ENCODE measurements at regions not wholly inside any gene's neighbourhood (a gene's known extent, or its start where the extent isn't known, plus 50 kb on each side); places are given as distances from the start of the nearest gene placed in this dataset.

- H3K36me3 ChIP-seq: no peaks in the 10 kb centered on the region
- H3K9ac ChIP-seq: no peak overlapping the region
- H3K27me3 ChIP-seq: no peaks in the 10 kb centered on the region
- no peaks in the 10 kb centered on the region for H4K20me1 ChIP-seq
- no peak overlapping the region for H3K4me3 ChIP-seq
- no peak overlapping the region for H3K4me2 ChIP-seq
- H3K27ac ChIP-seq: no peak overlapping the region
- H3K9me3 ChIP-seq: no peaks in the 10 kb centered on the region
- H3K4me1 ChIP-seq: no peaks in the 10 kb centered on the region
- no peak for TF ChIP-seq Cebpa-rat (IDR thresholded peaks at IDR 0.05)
These were observed 69.5 kb upstream of the TNR start for GRCh38 chr1:175812936-175813335.

GRCh38 chr1:175810305-175810704 is 66.9 kb upstream of the TNR start:
- TF ChIP-seq Cebpa-rat (IDR thresholded peaks at IDR 0.05): no peak
- Histone ChIP-seq H3K4me3 (no peak overlapping the region), H3K36me3 (no peaks in the 10 kb centered on the region), H3K4me1 (no peaks in the 10 kb centered on the region), H4K20me1 (no peaks in the 10 kb centered on the region), H3K9me3 (no peaks in the 10 kb centered on the region), H3K9ac (no peak overlapping the region), H3K27ac (no peak overlapping the region), H3K27me3 (no peaks in the 10 kb centered on the region), H3K4me2 (no peak overlapping the region)

GRCh38 chr1:175808999-175809398 is 65.6 kb upstream of the TNR start:
- TF ChIP-seq Cebpa-rat (IDR thresholded peaks at IDR 0.05): no peak
- H3K4me1 ChIP-seq: no peaks in the 10 kb centered on the region
- no peaks in the 10 kb centered on the region for H3K9me3 ChIP-seq
- H3K9ac ChIP-seq: no peak overlapping the region
- no peak overlapping the region for H3K4me3 ChIP-seq
- no peaks in the 10 kb centered on the region for H3K27me3 ChIP-seq
- H3K27ac ChIP-seq: no peak overlapping the region
- no peaks in the 10 kb centered on the region for H3K36me3 ChIP-seq
- H4K20me1 ChIP-seq: no peaks in the 10 kb centered on the region
- H3K4me2 ChIP-seq: no peak overlapping the region

GRCh38 chr1:175808573-175808972 is 65.2 kb upstream of the TNR start:
- Histone ChIP-seq H3K9ac (no peak overlapping the region), H3K9me3 (no peaks in the 10 kb centered on the region), H3K36me3 (no peaks in the 10 kb centered on the region), H3K4me2 (no peak overlapping the region), H4K20me1 (no peaks in the 10 kb centered on the region), H3K4me3 (no peak overlapping the region), H3K27ac (no peak overlapping the region), H3K27me3 (no peaks in the 10 kb centered on the region), H3K4me1 (no peaks in the 10 kb centered on the region)
- TF ChIP-seq Cebpa-rat (IDR thresholded peaks at IDR 0.05): no peak

- H3K27me3 ChIP-seq: no peaks in the 10 kb centered on the region
- no peak overlapping the region for H3K4me3 ChIP-seq
- no peaks in the 10 kb centered on the region for H4K20me1 ChIP-seq
- H3K9ac ChIP-seq: no peak overlapping the region
- H3K4me2 ChIP-seq: no peak overlapping the region
- H3K36me3 ChIP-seq: no peaks in the 10 kb centered on the region
- no peak overlapping the region for H3K27ac ChIP-seq
- H3K4me1 ChIP-seq: no peaks in the 10 kb centered on the region
- H3K9me3 ChIP-seq: no peaks in the 10 kb centered on the region
- TF ChIP-seq Cebpa-rat (IDR thresholded peaks at IDR 0.05): no peak
These were observed 61.2 kb upstream of the TNR start for GRCh38 chr1:175804561-175804960.

- H3K36me3 ChIP-seq: no peaks in the 10 kb centered on the region
- no peak overlapping the region for H3K9ac ChIP-seq
- no peak overlapping the region for H3K4me2 ChIP-seq
- TF ChIP-seq Cebpa-rat (IDR thresholded peaks at IDR 0.05): no peak
- no peak overlapping the region for H3K27ac ChIP-seq
- no peak overlapping the region for H3K4me3 ChIP-seq
- no peaks in the 10 kb centered on the region for H4K20me1 ChIP-seq
- H3K9me3 ChIP-seq: 0 out of 2 replicates have a peak, but pooled peaks cover under 1% of the 10 kb centered on the region
- H3K4me1 ChIP-seq: no peaks in the 10 kb centered on the region
- no peaks in the 10 kb centered on the region for H3K27me3 ChIP-seq
These were observed 60.0 kb upstream of the TNR start for GRCh38 chr1:175803413-175803812.

GRCh38 chr1:175802407-175803123 is 59.2 kb upstream of the TNR start:
- TF ChIP-seq Cebpa-rat (IDR thresholded peaks at IDR 0.05): no peak
- Histone ChIP-seq H3K36me3 (no peaks in the 10 kb centered on the region), H3K4me2 (no peak overlapping the region), H4K20me1 (no peaks in the 10 kb centered on the region), H3K27me3 (no peaks in the 10 kb centered on the region), H3K4me3 (no peak overlapping the region), H3K9ac (no peak overlapping the region), H3K4me1 (no peaks in the 10 kb centered on the region), H3K9me3 (0 out of 2 replicates have a peak, but pooled peaks cover 3% of the 10 kb centered on the region), H3K27ac (no peak overlapping the region)

- TF ChIP-seq Cebpa-rat (IDR thresholded peaks at IDR 0.05): no peak
- no peak overlapping the region for H3K9ac ChIP-seq
- H4K20me1 ChIP-seq: no peaks in the 10 kb centered on the region
- H3K4me1 ChIP-seq: no peaks in the 10 kb centered on the region
- H3K36me3 ChIP-seq: no peaks in the 10 kb centered on the region
- H3K9me3 ChIP-seq: 0 out of 2 replicates have a peak, but pooled peaks cover 3% of the 10 kb centered on the region
- no peak overlapping the region for H3K4me2 ChIP-seq
- H3K27me3 ChIP-seq: no peaks in the 10 kb centered on the region
- H3K4me3 ChIP-seq: no peak overlapping the region
- no peak overlapping the region for H3K27ac ChIP-seq
These were observed 58.6 kb upstream of the TNR start for GRCh38 chr1:175801979-175802378.

GRCh38 chr1:175797576-175797975 is 54.2 kb upstream of the TNR start:
- no peaks in the 10 kb centered on the region for H3K27me3 ChIP-seq
- no peak overlapping the region for H3K27ac ChIP-seq
- TF ChIP-seq Cebpa-rat (IDR thresholded peaks at IDR 0.05): no peak
- no peaks in the 10 kb centered on the region for H3K36me3 ChIP-seq
- no peaks in the 10 kb centered on the region for H4K20me1 ChIP-seq
- H3K4me2 ChIP-seq: no peak overlapping the region
- H3K4me1 ChIP-seq: no peaks in the 10 kb centered on the region
- no peak overlapping the region for H3K9ac ChIP-seq
- no peak overlapping the region for H3K4me3 ChIP-seq
- 0 out of 2 replicates have a peak, but pooled peaks cover 3% of the 10 kb centered on the region for H3K9me3 ChIP-seq

- H3K4me2 ChIP-seq: no peak overlapping the region
- no peaks in the 10 kb centered on the region for H3K36me3 ChIP-seq
- 0 out of 2 replicates have a peak, but pooled peaks cover 3% of the 10 kb centered on the region for H3K9me3 ChIP-seq
- no peak for TF ChIP-seq Cebpa-rat (IDR thresholded peaks at IDR 0.05)
- H4K20me1 ChIP-seq: no peaks in the 10 kb centered on the region
- H3K4me3 ChIP-seq: no peak overlapping the region
- H3K9ac ChIP-seq: no peak overlapping the region
- no peaks in the 10 kb centered on the region for H3K27me3 ChIP-seq
- H3K4me1 ChIP-seq: no peaks in the 10 kb centered on the region
- no peak overlapping the region for H3K27ac ChIP-seq
These were observed 51.2 kb upstream of the TNR start for GRCh38 chr1:175794586-175794985.
